HEK293T (cell line): ENCODE measurements at regions not wholly inside any gene's neighbourhood (a gene's known extent, or its start where the extent isn't known, plus 50 kb on each side); places are given as distances from the start of the nearest gene placed in this dataset.
A peak's percentile ranks its signal among the peaks of the same experiment; 100 is the strongest.

Experiments used
- CTCF ChIA-PET: fragments of 350-600 bp; formaldehyde crosslinking; extraction: SDS; loops from one replicate; lab custom pipeline; 2021; ENCODE audit warnings: antibody characterized with exemption, inconsistent platforms; lab: Yijun Ruan, JAX
- POLR2A ChIA-PET: fragments of 350-600 bp; formaldehyde crosslinking; extraction: SDS; loops from one replicate; lab custom pipeline; 2020; ENCODE audit warnings: antibody characterized with exemption, inconsistent platforms; lab: Yijun Ruan, JAX
- DNase-seq: peaks from one replicate; pipeline ENCODE4 v3.0.0; 2012; ENCODE audit warnings: mixed read lengths; ENCODE audit errors: extremely low spot score
- ARNT ChIP-seq: fragments of 450-650 bp; IDR thresholded peaks from 2 replicates; pipeline ENCODE4 v1.6.1; 2017; ENCODE audit warnings: mild to moderate bottlenecking
- BHLHE40 ChIP-seq: fragments of 450-650 bp; IDR thresholded peaks from 2 replicates; pipeline ENCODE4 v1.6.1; 2016; ENCODE audit warnings: mild to moderate bottlenecking, moderate library complexity, borderline replicate concordance
- CTBP1 ChIP-seq: fragments of 450-650 bp; IDR thresholded peaks from 2 replicates; pipeline ENCODE4 v1.6.1; 2016; ENCODE audit warnings: borderline replicate concordance
- ELF4 ChIP-seq: fragments of 450-650 bp; IDR thresholded peaks from 2 replicates; pipeline ENCODE4 v1.6.1; 2017; ENCODE audit warnings: antibody characterized with exemption
- FOXA1 ChIP-seq: fragments of 450-650 bp; IDR thresholded peaks from 2 replicates; pipeline ENCODE4 v1.6.1; 2016; ENCODE audit warnings: mild to moderate bottlenecking
- FOXK2 ChIP-seq: fragments of 450-650 bp; IDR thresholded peaks from 2 replicates; pipeline ENCODE4 v1.6.1; 2016; ENCODE audit warnings: mild to moderate bottlenecking
- FOXM1 ChIP-seq: fragments of 450-650 bp; IDR thresholded peaks from 2 replicates; pipeline ENCODE4 v1.6.1; 2017; ENCODE audit warnings: mild to moderate bottlenecking, borderline replicate concordance
- HDGF ChIP-seq: fragments of 450-650 bp; IDR thresholded peaks from 2 replicates; pipeline ENCODE4 v1.6.1; 2017; ENCODE audit warnings: antibody characterized with exemption, borderline replicate concordance
- L3MBTL2 ChIP-seq: fragments of 450-650 bp; conservative IDR thresholded peaks from 2 replicates; pipeline ENCODE4 v1.6.1; 2016; ENCODE audit warnings: mild to moderate bottlenecking
- LEF1 ChIP-seq: fragments of 450-650 bp; IDR thresholded peaks from 2 replicates; pipeline ENCODE4 v1.6.1; 2017; ENCODE audit warnings: mild to moderate bottlenecking, borderline replicate concordance
- NFRKB ChIP-seq: fragments of 450-650 bp; IDR thresholded peaks from 2 replicates; pipeline ENCODE4 v1.6.1; 2016; ENCODE audit warnings: mild to moderate bottlenecking, moderate library complexity
- SP1 ChIP-seq: fragments of 450-650 bp; IDR thresholded peaks from 2 replicates; pipeline ENCODE4 v1.6.1; 2017
- SUZ12 ChIP-seq: fragments of 450-650 bp; IDR thresholded peaks from 2 replicates; pipeline ENCODE4 v1.6.1; 2016; ENCODE audit warnings: mild to moderate bottlenecking
- TARDBP ChIP-seq: fragments of 450-650 bp; IDR thresholded peaks from 2 replicates; pipeline ENCODE4 v1.6.1; 2016
- ZNF384 ChIP-seq: fragments of 450-650 bp; IDR thresholded peaks from 2 replicates; pipeline ENCODE4 v1.6.1; 2016
- TF ChIP-seq, protein P1 (sequence below): fragments of 450-650 bp; IDR thresholded peaks from 2 replicates; pipeline ENCODE4 v1.6.1; 2016

DNA sequence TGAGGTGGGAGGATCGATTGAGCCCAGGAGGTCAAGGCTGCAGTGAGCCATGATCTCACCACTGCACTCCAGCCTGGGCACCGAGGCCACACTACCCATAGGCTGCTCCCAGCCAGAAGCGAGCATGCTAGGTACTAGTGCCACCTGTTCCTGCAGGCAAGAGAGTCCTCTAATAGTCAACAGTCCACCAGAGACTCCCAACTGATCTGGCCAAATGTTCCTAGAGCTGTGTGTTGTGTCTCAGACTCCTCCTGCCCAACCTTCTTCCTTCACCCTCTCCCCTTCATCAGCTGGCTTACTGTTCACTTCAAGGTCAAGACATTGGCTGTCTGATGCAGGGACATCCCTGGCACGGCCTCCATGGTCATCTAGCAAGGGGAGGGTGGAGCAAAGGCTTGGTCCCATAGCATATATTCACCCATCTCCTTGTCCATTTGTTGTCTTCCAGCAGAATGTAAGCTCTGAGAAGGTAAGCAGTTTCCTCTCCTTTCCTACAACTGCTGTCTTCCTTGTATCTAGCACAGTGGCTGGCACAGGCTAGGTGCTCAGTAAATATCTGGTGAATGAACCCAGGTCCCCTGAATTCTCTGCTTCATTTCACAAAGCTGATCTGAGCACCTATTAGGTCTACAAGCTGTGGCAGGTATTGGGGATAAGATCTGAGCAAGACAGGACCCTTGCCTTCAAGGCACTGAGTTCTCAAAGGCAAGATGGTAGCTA is 126.2 kb upstream of the SERPIND1 start:
- ChIA-PET POLR2A (no interaction called here), CTCF (no interaction called here)
- no peak for DNase-seq
- TF ChIP-seq HDGF (no peak), TARDBP (no peak), ZNF384 (no peak), ARNT (no peak), SP1 (no peak), FOXA1 (no peak), BHLHE40 (no peak), LEF1 (no peak), FOXM1 (no peak), NFRKB (no peak), FOXK2 (no peak), SUZ12 (no peak), L3MBTL2 (no peak), CTBP1 (no peak), ELF4 (no peak)
- TF ChIP-seq, protein P1, sequence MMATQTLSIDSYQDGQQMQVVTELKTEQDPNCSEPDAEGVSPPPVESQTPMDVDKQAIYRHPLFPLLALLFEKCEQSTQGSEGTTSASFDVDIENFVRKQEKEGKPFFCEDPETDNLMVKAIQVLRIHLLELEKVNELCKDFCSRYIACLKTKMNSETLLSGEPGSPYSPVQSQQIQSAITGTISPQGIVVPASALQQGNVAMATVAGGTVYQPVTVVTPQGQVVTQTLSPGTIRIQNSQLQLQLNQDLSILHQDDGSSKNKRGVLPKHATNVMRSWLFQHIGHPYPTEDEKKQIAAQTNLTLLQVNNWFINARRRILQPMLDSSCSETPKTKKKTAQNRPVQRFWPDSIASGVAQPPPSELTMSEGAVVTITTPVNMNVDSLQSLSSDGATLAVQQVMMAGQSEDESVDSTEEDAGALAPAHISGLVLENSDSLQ: no peak

DNA sequence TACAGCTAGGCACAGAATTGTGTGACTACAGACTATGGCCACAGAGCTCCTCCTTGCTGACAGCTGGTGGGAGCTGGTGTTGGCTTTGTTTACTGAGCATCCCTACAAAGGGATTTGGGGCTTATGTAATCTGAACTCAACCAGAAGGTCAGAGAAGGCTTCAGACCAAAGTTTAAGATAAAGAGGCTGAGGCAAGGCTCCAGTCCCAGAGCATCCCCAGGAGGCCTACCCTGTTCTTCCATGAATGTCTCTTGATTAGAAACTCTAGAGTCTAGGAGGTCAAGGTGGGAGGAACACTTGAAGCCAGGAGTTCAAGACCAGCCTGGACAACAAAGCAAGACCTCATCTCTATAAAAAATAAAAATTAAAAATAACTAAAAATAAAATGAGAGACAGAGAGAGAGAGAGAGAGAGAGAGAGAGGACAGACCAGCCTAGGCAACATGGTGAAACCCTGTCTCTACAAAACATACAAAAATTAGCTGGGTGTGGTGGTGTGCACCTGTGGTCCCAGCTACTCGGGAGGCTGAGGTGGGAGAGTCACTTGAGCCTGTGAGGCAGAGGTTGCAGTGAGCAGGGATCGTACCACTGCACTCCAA is 125.5 kb upstream of the SERPIND1 start:
- ChIA-PET CTCF (no interaction called here), POLR2A (no interaction called here)
- TF ChIP-seq FOXK2 (no peak), NFRKB (no peak), ARNT (no peak), HDGF (no peak), ZNF384 (no peak), SP1 (no peak), FOXM1 (no peak), TARDBP (no peak), L3MBTL2 (no peak), CTBP1 (no peak), LEF1 (no peak), SUZ12 (no peak)
- DNase-seq: no peak

DNA sequence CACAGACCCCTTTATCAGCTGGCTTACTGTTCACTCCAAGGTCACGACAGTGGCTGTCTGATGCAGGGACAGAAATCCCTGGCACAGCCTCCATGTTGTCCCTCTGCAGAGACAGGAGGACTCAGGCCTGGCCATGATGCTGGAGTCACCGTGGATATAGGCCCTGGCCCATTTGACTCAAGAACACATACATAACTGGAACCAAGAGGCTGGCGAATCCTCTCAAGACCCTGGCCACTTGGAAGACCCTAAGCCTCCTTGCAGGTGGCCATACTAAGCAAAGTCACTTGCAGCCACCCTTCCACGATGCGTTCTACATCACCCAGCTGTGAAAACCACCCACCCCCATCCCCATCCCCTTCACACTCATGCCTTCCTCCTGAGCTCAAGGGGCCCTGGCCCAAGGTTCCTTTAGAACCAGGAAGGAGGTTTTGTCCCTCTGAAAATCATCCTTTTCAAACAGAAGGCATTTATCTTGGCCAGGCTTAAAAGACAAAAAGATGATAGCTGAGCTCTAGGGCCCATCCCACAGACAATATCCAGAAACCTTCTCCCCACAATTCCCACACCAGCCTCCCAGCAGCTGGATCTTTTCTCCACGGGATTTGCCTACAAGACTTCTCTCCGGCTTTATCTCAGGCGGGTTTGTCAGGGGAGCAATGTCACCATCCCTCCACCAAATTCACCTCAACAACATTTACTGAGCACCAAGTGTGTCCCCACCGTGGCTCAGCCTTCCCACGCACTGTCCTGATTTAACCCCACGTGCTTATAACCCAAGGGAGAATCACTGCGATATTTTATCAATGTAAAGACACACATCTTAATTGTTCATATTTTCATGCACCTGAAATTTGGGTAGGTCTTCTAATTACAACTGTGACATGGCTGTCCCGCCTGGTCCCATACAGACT is 123.4 kb upstream of the SERPIND1 start:
- ChIA-PET POLR2A (no interaction called here), CTCF (no interaction called here)
- peak; percentile 4 for DNase-seq
- TF ChIP-seq SP1 (no peak), FOXA1 (no peak), L3MBTL2 (no peak), LEF1 (no peak), ELF4 (no peak), FOXK2 (no peak), BHLHE40 (no peak), HDGF (no peak), TARDBP (no peak), FOXM1 (no peak)
- TF ChIP-seq, protein P1: no peak

DNA sequence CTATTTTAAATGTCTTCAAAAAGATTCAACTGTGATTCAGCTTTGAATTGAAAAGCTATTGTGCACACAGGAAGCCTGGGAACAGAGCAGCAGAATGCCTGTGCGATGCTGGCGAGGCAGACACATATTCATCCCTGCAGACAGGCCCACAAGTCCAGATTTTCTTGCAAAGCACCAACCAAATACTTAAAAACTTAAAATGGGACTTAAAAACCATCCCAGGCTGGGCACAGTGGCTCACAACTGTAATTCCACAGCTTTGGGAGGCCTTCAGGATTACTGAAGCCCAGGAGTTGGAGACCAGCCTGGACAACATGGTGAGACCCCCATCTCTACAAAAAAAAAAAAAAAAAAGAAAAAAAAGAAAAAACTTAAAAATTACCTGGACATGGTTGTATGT is 122.6 kb upstream of the SERPIND1 start:
- ChIA-PET POLR2A (no interaction called here), CTCF (no interaction called here)
- TF ChIP-seq TARDBP (no peak), FOXM1 (no peak), FOXK2 (no peak), LEF1 (no peak), HDGF (no peak), SUZ12 (no peak), CTBP1 (no peak), ELF4 (no peak), ARNT (no peak), FOXA1 (no peak), BHLHE40 (no peak)
- peak; percentile 4 for DNase-seq

DNA sequence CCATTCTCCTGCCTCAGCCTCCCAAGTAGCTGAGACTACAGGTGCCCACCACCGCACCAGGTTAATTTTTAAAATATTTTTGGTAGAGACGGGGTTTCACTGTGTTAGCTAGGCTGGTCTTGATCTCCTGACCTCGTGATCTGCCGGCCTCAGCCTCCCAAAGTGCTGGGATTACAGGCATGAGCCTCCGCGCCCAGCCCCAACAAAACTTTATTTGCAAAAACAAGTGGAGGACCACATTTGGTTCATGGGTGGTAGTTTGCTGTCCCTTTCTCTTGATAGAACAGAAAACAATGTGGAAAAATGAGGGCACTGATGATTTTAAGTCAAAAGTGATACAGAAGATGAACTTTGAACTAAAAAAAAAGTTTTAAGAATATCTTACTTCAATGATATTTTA is 121.8 kb upstream of the SERPIND1 start:
- ChIA-PET CTCF (no interaction called here), POLR2A (no interaction called here)
- TF ChIP-seq NFRKB (no peak), HDGF (no peak), ARNT (no peak), LEF1 (no peak), ZNF384 (no peak), SP1 (no peak), ELF4 (no peak)
- TF ChIP-seq, protein P1: no peak
- no peak for DNase-seq
